NCI-H446 (cell line): ENCODE measurements at regions not wholly inside any gene's neighbourhood (a gene's known extent, or its start where the extent isn't known, plus 50 kb on each side); places are given as distances from the start of the nearest gene placed in this dataset.

Experiments used
- DNase-seq, 2 experiments: peaks; one replicate each; lab custom pipeline; 2025; lab: John Stamatoyannopoulos, UW

- DNase-seq, result no peak
Measured at GRCh38 chr20:12886618-12887363, 122.0 kb upstream of the SPTLC3 start.

GRCh38 chr20:12891643-12892042 lies 117.1 kb upstream of the SPTLC3 start:
- DNase-seq, result no peak

GRCh38 chr20:12893019-12893418 lies 115.8 kb upstream of the SPTLC3 start:
- DNase-seq, result no peak

DNA sequence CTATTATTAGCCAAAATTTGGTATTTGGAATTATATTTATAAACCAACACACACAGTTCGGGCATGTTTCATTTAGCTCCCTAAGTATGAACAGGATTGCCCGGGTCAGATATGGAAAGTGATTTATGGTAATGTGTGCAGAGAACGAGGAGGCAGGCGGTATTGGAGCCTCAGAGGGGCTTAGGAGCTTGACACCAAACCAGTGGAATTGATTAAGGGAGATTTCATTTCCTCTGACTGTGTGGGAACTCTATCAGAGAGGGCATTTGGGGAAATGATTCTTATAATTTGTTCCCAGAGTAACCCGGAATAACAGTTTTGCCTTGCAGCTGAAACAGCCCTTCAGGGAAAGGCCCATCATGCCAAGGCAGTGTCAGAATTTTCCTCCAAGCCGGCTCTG lies 115.1 kb upstream of the SPTLC3 start:
- no peak for DNase-seq

DNA sequence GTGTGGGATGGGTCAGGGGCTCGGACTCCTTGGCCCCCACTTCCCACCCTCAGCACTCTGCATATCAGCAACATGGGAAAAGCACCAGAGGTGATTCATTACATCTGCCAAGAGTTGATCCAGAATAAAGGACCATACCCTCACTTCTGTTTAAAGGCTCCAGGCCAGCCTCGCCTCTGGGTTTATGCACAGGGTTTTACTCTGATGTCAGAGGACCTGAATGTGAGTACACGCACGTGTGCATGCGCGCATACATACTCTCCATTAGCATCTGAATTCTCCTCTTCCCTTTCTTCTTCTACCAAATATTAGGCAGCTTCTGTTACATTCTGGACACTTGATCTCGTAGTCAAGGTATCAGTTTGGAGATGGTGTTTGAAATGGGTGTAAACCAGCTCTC lies 114.7 kb upstream of the SPTLC3 start:
- no peak for DNase-seq

DNA sequence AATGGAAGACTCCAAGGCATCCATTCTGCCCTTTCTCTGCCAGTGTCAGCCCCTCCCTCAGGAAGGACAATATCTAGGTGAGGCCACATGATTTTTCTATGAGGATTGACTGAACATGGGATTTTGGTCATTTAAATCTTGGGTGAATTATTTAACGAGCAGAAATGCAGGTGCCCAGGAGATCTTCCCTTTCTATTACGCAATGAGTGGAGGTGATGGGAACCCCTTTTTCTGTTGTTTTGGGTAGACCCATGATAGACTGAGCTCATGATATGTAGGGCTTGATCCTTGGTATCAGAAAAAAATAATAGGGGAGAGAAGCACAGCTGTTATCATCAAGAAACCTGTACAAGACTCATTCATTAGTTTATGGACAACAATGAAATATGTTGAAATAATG lies 112.6 kb upstream of the SPTLC3 start:
- DNase-seq, result no peak

GRCh38 chr20:12902992-12903391 lies 105.8 kb upstream of the SPTLC3 start:
- DNase-seq, result no peak

GRCh38 chr20:12906361-12906760 lies 102.4 kb upstream of the SPTLC3 start:
- no peak for DNase-seq

- DNase-seq, result no peak
Measured at GRCh38 chr20:12911372-12911771, 97.4 kb upstream of the SPTLC3 start.

DNA sequence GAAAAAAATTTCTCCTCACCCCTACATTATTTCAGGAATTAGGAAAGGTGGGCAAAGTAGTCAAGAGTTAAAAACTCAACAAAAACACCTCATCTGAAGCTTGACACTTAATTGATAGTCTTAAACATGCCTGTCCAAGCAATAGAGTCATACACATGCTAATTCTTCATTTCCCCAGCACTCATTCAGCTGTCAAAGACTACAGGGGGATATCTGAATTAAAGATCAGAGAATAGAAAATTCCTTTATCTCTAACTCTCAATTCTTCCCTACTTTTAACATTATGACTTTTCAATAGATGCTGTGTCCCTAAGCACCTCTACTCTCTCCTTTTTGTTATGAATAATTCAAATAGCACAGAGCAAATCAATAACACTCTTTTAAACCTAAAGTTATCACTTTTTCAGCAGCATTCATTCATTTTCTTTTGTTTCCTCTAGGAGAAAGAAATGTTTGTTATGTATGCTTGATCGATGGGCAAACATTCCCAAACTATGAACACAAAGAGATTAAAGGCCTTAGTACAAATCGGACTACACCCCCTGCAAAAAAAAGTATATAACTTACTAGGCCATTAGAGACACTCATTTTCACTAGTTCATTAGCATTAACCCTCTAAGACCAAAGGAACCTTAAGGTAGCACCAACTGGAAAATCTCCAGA lies 94.9 kb upstream of the SPTLC3 start:
- DNase-seq, result no peak

- DNase-seq, result no peak
Measured at GRCh38 chr20:12914804-12915203, 94.0 kb upstream of the SPTLC3 start.

DNA sequence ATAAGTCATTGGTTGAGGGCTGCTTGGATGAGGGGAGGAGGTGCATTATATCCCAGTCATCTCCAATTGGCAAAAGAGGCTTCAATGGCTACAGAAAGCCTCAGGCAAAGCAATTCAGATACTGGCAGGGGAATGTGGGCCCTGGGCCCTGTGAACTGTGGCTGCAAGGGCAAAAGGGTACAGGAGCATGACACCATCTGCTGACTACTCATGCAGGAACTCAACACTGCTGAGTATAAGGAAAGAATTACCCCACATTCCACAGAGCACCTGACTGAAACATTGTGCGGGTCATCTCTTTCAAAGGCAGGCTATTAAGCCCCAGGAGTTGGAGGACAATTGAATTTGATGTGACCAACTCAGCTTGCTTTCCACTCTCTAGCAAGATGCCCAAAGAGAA lies 92.1 kb upstream of the SPTLC3 start:
- DNase-seq, result no peak

GRCh38 chr20:12924126-12924525 lies 84.6 kb upstream of the SPTLC3 start:
- DNase-seq, result no peak

GRCh38 chr20:12925210-12925755 lies 83.5 kb upstream of the SPTLC3 start:
- DNase-seq, result peak; percentile 56 to 89

- no peak for DNase-seq
Measured at GRCh38 chr20:12925863-12926793, 82.6 kb upstream of the SPTLC3 start.

- no peak for DNase-seq
Measured at GRCh38 chr20:12927489-12927888, 81.3 kb upstream of the SPTLC3 start.

DNA sequence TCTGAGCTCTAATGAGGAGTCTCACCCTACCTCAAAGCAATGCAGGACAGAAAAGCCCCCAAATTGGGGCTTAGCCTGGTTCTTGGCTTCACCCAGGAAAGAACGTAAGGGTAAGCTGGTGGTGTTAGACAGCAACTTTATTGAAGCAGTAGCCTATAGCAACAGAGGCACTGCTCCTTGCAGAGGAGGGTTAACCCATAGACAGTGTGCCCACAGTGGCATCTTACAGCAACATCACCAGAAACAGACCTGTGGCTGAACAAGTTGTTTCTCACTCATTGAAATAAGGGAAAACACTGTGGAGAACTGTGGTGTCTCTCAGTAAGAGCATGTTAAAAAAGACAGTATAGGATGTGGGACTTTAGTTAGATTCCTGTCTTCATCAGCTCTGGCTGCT lies 80.4 kb upstream of the SPTLC3 start:
- no peak for DNase-seq

- no peak for DNase-seq
Measured at GRCh38 chr20:12928755-12929401, 79.9 kb upstream of the SPTLC3 start.

- no peak for DNase-seq
Measured at GRCh38 chr20:12936020-12936419, 72.8 kb upstream of the SPTLC3 start.

- DNase-seq, result no peak
Measured at GRCh38 chr20:12936524-12936923, 72.2 kb upstream of the SPTLC3 start.

DNA sequence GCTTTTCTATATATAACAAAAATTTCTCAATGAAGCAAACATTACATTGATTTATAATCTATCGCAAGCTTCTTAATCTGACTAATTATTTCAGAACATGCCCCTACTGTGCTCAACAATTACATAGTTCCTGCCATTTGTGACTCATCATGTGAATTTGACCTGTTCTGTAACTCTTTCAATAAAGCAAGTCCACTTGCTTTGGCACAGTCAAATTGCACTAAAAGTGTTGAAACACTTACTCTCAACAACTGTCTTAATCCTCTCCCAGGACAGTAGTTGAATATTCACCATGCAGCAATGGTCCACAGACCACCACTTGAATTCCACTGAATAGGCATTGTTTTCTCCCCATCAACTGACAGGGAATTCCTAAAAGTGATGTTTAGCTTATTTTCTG lies 67.7 kb upstream of the SPTLC3 start:
- DNase-seq, result no peak

DNA sequence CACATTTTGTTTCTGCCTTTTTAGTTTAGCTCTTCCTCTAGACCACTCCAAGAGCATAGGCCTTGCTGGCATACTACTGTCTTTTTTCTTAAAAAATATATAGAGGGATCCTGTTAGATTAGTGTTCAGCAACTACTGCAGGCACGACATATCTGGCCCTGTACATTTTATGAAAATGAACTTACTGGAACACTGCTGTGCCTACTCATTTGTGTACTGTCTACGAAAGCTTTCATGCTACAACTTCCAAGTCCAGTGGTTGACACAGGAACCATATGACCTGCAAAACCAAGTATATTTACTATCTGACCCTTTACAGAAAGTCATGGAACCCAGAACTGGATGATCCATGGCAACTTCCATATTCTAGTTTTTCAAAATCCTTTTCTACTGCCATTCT lies 66.6 kb upstream of the SPTLC3 start:
- no peak for DNase-seq
